ENCODE measurements at regions not wholly inside any gene's neighbourhood (a gene's known extent, or its start where the extent isn't known, plus 50 kb on each side); places are given as distances from the start of the nearest gene placed in this dataset.

- Histone ChIP-seq H2BK12ac (ENCODE audit: insufficient read length, low read depth, low read length) (no peak overlapping the region), H3K27ac (ENCODE audit: insufficient read length, low read depth, low read length) (no peak overlapping the region), H3K9ac (ENCODE audit: extremely low read depth, insufficient read length, low read length) (no peak overlapping the region), H3K18ac (ENCODE audit: insufficient read length, low read depth, low read length) (no peak overlapping the region), H3K79me2 (ENCODE audit: insufficient read depth, low read length) (no peaks in the 10 kb centered on the region), H2BK20ac (ENCODE audit: low read depth, low read length, poor library complexity, severe bottlenecking) (no peak overlapping the region), H4K8ac (replicated peaks; ENCODE audit: insufficient read length, low read depth, low read length) (no peak overlapping the region), H3K23ac (ENCODE audit: insufficient read length, low read depth, low read length) (no peak overlapping the region), H2AK5ac (ENCODE audit: insufficient read length, low read length) (no peak overlapping the region), H2BK15ac (ENCODE audit: low read depth, low read length) (no peak overlapping the region), H4K20me1 (ENCODE audit: control insufficient read depth, insufficient read depth, insufficient read length) (no peaks in the 10 kb centered on the region), H3K4ac (ENCODE audit: low read depth, low read length) (no peak overlapping the region), H3K4me2 (ENCODE audit: insufficient read depth, insufficient read length, low read length) (no peak overlapping the region), H3K56ac (ENCODE audit: insufficient read length, low read depth, low read length) (no peak overlapping the region), H2BK120ac (ENCODE audit: low read depth, low read length, poor library complexity, severe bottlenecking) (no peak overlapping the region), H4K91ac (ENCODE audit: insufficient read length, low read depth, low read length) (no peak overlapping the region), H3K9me3 (ENCODE audit: control insufficient read depth, low read depth, low read length) (no peaks in the 10 kb centered on the region), H3K23me2 (ENCODE audit: insufficient read length, low read depth, low read length, poor library complexity, severe bottlenecking) (no peaks in the 10 kb centered on the region), H2BK5ac (ENCODE audit: insufficient read length, low read length) (no peak overlapping the region), H3K14ac (ENCODE audit: insufficient read depth, low read length) (no peak overlapping the region), H2AFZ (ENCODE audit: low read length) (no peak overlapping the region), H4K5ac (ENCODE audit: insufficient read length, low read depth, low read length) (no peak overlapping the region), H3K27me3 (ENCODE audit: insufficient read depth, low read length) (no peaks in the 10 kb centered on the region), H3T11ph (ENCODE audit: low read length) (no peak overlapping the region), H3K79me1 (ENCODE audit: insufficient read depth, low read depth, low read length, poor library complexity, severe bottlenecking) (no peaks in the 10 kb centered on the region), H3K4me1 (ENCODE audit: insufficient read depth, low read length) (peaks cover 4% of the 10 kb centered on the region; the same call in 1 of the 2 replicates)
- no peak overlapping the region for H3K27ac Mint-ChIP-seq
- H3K4me1 Mint-ChIP-seq: peaks cover 12% of the 10 kb centered on the region in 2 experiments
- no peak for TF ChIP-seq CTCF (conservative IDR thresholded peaks at IDR 0.05)
- WGBS (ENCODE audit: extremely low coverage, insufficient read length, low lambda C conversion rate): no CpG with 5 or more reads among the region's 3 CpGs
- peaks cover 0 to 2% of the 10 kb centered on the region in 2 experiments; a peak in 1 of 5 replicates for H3K9me3 Mint-ChIP-seq
- no peaks in the 10 kb centered on the region for H3K36me3 Mint-ChIP-seq (ENCODE audit: insufficient read depth in 1 of 3, low read depth in 3 of 3)
- no peak for DNase-seq
- H3K27me3 Mint-ChIP-seq (ENCODE audit: low read depth): no peaks in the 10 kb centered on the region
- H3K4me3 Mint-ChIP-seq: no peak overlapping the region
Measured at GRCh38 chr20:12464036-12464435, 544.7 kb upstream of the SPTLC3 start.
